DOHH2 (cell line): ENCODE measurements at regions not wholly inside any gene's neighbourhood (a gene's known extent, or its start where the extent isn't known, plus 50 kb on each side); places are given as distances from the start of the nearest gene placed in this dataset.

ENCODE experiments used
- H3F3A ChIP-seq: fragments of 200-600 bp; sonication (generic), shearing (Covaris generic); 2 replicates; pipeline ENCODE4 v1.6.0; 2016; ENCODE audit warnings: antibody characterized with exemption, mild to moderate bottlenecking; ENCODE audit not compliant: control insufficient read depth, insufficient read depth
- H3K27ac ChIP-seq: fragments of 200-600 bp; sonication (generic); 2 replicates; pipeline ENCODE4 v1.5.1; 2014; ENCODE audit warnings: low read depth, mild to moderate bottlenecking, low read length, moderate library complexity
- H3K27me3 ChIP-seq: fragments of 200-600 bp; sonication (generic); 2 replicates; pipeline ENCODE4 v1.6.1; 2014; ENCODE audit warnings: mild to moderate bottlenecking, low read length, mixed read lengths; ENCODE audit not compliant: control insufficient read depth
- H3K36me3 ChIP-seq: fragments of 200-600 bp; sonication (generic); 2 replicates; pipeline ENCODE4 v1.6.1; 2014; ENCODE audit warnings: mild to moderate bottlenecking, low read length, moderate library complexity, mixed read lengths; ENCODE audit not compliant: control insufficient read depth
- H3K4me1 ChIP-seq: fragments of 200-600 bp; sonication (generic); 2 replicates; pipeline ENCODE4 v1.6.1; 2014; ENCODE audit warnings: mild to moderate bottlenecking, low read length, mixed read lengths; ENCODE audit not compliant: control insufficient read depth
- H3K4me2 ChIP-seq: fragments of 200-600 bp; sonication (generic); 2 replicates; pipeline ENCODE4 v1.6.0; 2014; ENCODE audit warnings: mild to moderate bottlenecking, low read length, moderate library complexity
- H3K4me3 ChIP-seq: fragments of 200-600 bp; sonication (generic); 2 replicates; pipeline ENCODE4 v1.5.1; 2014; ENCODE audit warnings: mild to moderate bottlenecking, low read length, mixed read lengths
- H3K79me2 ChIP-seq: fragments of 200-600 bp; sonication (generic); 2 replicates; pipeline ENCODE4 v1.6.1; 2014; ENCODE audit warnings: mild to moderate bottlenecking, low read length, mixed read lengths; ENCODE audit not compliant: control insufficient read depth
- H3K9me2 ChIP-seq: fragments of 200-600 bp; sonication (generic); replicated peaks from 2 replicates; pipeline ENCODE4 v1.6.1; 2014; ENCODE audit warnings: mild to moderate bottlenecking, low read length, mixed read lengths; ENCODE audit not compliant: control insufficient read depth
- H3K9me3 ChIP-seq: fragments of 200-600 bp; sonication (generic); 2 replicates; pipeline ENCODE4 v1.6.1; 2014; ENCODE audit warnings: antibody characterized with exemption, low read length, mixed read lengths; ENCODE audit not compliant: control insufficient read depth, insufficient read depth
- H4K20me1 ChIP-seq: fragments of 200-600 bp; sonication (generic); 2 replicates; pipeline ENCODE4 v1.6.0; 2014; ENCODE audit warnings: low read depth, mild to moderate bottlenecking, antibody characterized with exemption, low read length, moderate library complexity; ENCODE audit not compliant: control insufficient read depth, insufficient read depth
- CTCF ChIP-seq: fragments of 200-600 bp; sonication (generic); IDR thresholded peaks from one replicate; pipeline ENCODE4 v1.5.1; 2014; ENCODE audit warnings: antibody characterized with exemption, mild to moderate bottlenecking, low read depth, low read length; ENCODE audit not compliant: poor library complexity, severe bottlenecking
- EZH2phosphoT487 ChIP-seq: fragments of 200-600 bp; sonication (generic); IDR thresholded peaks from 2 replicates; pipeline ENCODE4 v1.6.1; 2017; ENCODE audit warnings: borderline replicate concordance, mild to moderate bottlenecking, antibody characterized with exemption, low read length, moderate library complexity, mixed read lengths

- TF ChIP-seq EZH2phosphoT487 (no peak), CTCF (no peak)
- H3K27ac ChIP-seq, result no peak overlapping the region
- no peak overlapping the region for H3K4me3 ChIP-seq
- no peaks in the 10 kb centered on the region for H4K20me1 ChIP-seq
- no peaks in the 10 kb centered on the region for H3F3A ChIP-seq
- no peaks in the 10 kb centered on the region for H3K9me2 ChIP-seq
- no peak overlapping the region for H3K4me2 ChIP-seq
- peaks cover 28% of the 10 kb centered on the region for H3K4me1 ChIP-seq
- peaks cover 20% of the 10 kb centered on the region for H3K79me2 ChIP-seq
- H3K27me3 ChIP-seq, result no peaks in the 10 kb centered on the region
- peaks cover 58% of the 10 kb centered on the region for H3K36me3 ChIP-seq
- H3K9me3 ChIP-seq, result no peaks in the 10 kb centered on the region
Observed at GRCh38 chr9:714675-715074, 126.8 kb upstream of the DMRT1 start.

GRCh38 chr9:715300-715699 lies 126.2 kb upstream of the DMRT1 start:
- TF ChIP-seq CTCF, result no peak
- no peak for TF ChIP-seq EZH2phosphoT487
- no peaks in the 10 kb centered on the region for H3K9me2 ChIP-seq
- H3K79me2 ChIP-seq, result peaks cover 26% of the 10 kb centered on the region
- no peak overlapping the region for H3K4me3 ChIP-seq
- H3K4me1 ChIP-seq, result peaks cover 28% of the 10 kb centered on the region
- H4K20me1 ChIP-seq, result peaks cover 1% of the 10 kb centered on the region; the same call in 1 of the 2 replicates
- H3K4me2 ChIP-seq, result peak overlapping the region; percentile 10
- H3K9me3 ChIP-seq, result no peaks in the 10 kb centered on the region
- H3F3A ChIP-seq, result no peaks in the 10 kb centered on the region
- peaks cover 60% of the 10 kb centered on the region for H3K36me3 ChIP-seq
- no peak overlapping the region for H3K27ac ChIP-seq
- no peaks in the 10 kb centered on the region for H3K27me3 ChIP-seq

- Histone ChIP-seq H3K4me2 (no peak overlapping the region; the same call in 1 of the 2 replicates), H3K4me3 (no peak overlapping the region), H3K79me2 (peaks cover 31% of the 10 kb centered on the region)
Observed at GRCh38 chr9:715743-716400, 125.6 kb upstream of the DMRT1 start.

More at GRCh38 chr9:715743-716400, 125.6 kb upstream of the DMRT1 start:
- Histone ChIP-seq H3K9me2 (no peaks in the 10 kb centered on the region), H4K20me1 (peaks cover 5% of the 10 kb centered on the region; the same call in 1 of the 2 replicates), H3K27me3 (no peaks in the 10 kb centered on the region), H3K4me1 (peaks cover 30% of the 10 kb centered on the region), H3F3A (no peaks in the 10 kb centered on the region), H3K27ac (no peak overlapping the region), H3K9me3 (no peaks in the 10 kb centered on the region), H3K36me3 (peaks cover 59% of the 10 kb centered on the region)
- TF ChIP-seq EZH2phosphoT487 (no peak), CTCF (no peak)
